Amygdala (tissue), 56 donors: ENCODE measurements at regions not wholly inside any gene's neighbourhood (a gene's known extent, or its start where the extent isn't known, plus 50 kb on each side); places are given as distances from the start of the nearest gene placed in this dataset.

Experiments
- DNase-seq, 56 donors: peaks; one replicate each; lab custom pipeline; 2025; lab: John Stamatoyannopoulos, UW

GRCh38 chrX:38856670-38857265 lies 55.5 kb downstream of the MID1IP1 start:
- DNase-seq, result no peak

GRCh38 chrX:38857736-38858523 lies 56.7 kb downstream of the MID1IP1 start:
- DNase-seq, result no peak

- no peak for DNase-seq
These were observed 58.3 kb downstream of the MID1IP1 start for GRCh38 chrX:38859602-38860001.

- DNase-seq, result no peak
These were observed 59.1 kb downstream of the MID1IP1 start for GRCh38 chrX:38860106-38861013.

- no peak for DNase-seq
These were observed 60.2 kb downstream of the MID1IP1 start for GRCh38 chrX:38861489-38861888.

GRCh38 chrX:38862100-38862499 lies 60.8 kb downstream of the MID1IP1 start:
- DNase-seq, result no peak

GRCh38 chrX:38864165-38864564 lies 62.9 kb downstream of the MID1IP1 start:
- DNase-seq, result no peak

- DNase-seq, result no peak
These were observed 67.1 kb downstream of the MID1IP1 start for GRCh38 chrX:38868321-38868720.

- no peak for DNase-seq
These were observed 67.7 kb downstream of the MID1IP1 start for GRCh38 chrX:38868941-38869401.

- no peak for DNase-seq
These were observed 69.2 kb downstream of the MID1IP1 start for GRCh38 chrX:38870361-38870895.

- DNase-seq, result no peak
These were observed 70.1 kb downstream of the MID1IP1 start for GRCh38 chrX:38871129-38872029.

GRCh38 chrX:38877366-38877765 lies 76.1 kb downstream of the MID1IP1 start:
- no peak for DNase-seq

- no peak for DNase-seq
These were observed 77.5 kb downstream of the MID1IP1 start for GRCh38 chrX:38878641-38879340.

GRCh38 chrX:38879631-38880220 lies 78.5 kb downstream of the MID1IP1 start:
- DNase-seq, result no peak

- DNase-seq, result no peak
These were observed 79.1 kb downstream of the MID1IP1 start for GRCh38 chrX:38880296-38880854.

GRCh38 chrX:38881066-38881465 lies 79.8 kb downstream of the MID1IP1 start:
- no peak for DNase-seq

- no peak for DNase-seq
These were observed 80.5 kb downstream of the MID1IP1 start for GRCh38 chrX:38881727-38882126.

- no peak for DNase-seq
These were observed 81.8 kb downstream of the MID1IP1 start for GRCh38 chrX:38882894-38883626.
